HG02884 (cell line): ENCODE measurements at regions not wholly inside any gene's neighbourhood (a gene's known extent, or its start where the extent isn't known, plus 50 kb on each side); places are given as distances from the start of the nearest gene placed in this dataset.

Experiments
- ATAC-seq: cut with Tn5 transposase; IDR thresholded peaks from one replicate; pipeline ENCODE4 v1.9.1; 2021; ENCODE audit warnings: mild to moderate bottlenecking, moderate library complexity; ENCODE audit not compliant: unreplicated experiment

GRCh38 chr9:129490583-129491486 is 130.1 kb downstream of the C9orf50 start:
- ATAC-seq: no peak

- no peak for ATAC-seq
Measured at GRCh38 chr9:129489838-129490582, 130.9 kb downstream of the C9orf50 start.

GRCh38 chr9:129487658-129488483 is 133.0 kb downstream of the C9orf50 start:
- ATAC-seq: no peak

GRCh38 chr9:129486756-129487657 is 133.9 kb downstream of the C9orf50 start:
- no peak for ATAC-seq

- no peak for ATAC-seq
Measured at GRCh38 chr9:129485145-129485774, 135.6 kb downstream of the C9orf50 start.

DNA sequence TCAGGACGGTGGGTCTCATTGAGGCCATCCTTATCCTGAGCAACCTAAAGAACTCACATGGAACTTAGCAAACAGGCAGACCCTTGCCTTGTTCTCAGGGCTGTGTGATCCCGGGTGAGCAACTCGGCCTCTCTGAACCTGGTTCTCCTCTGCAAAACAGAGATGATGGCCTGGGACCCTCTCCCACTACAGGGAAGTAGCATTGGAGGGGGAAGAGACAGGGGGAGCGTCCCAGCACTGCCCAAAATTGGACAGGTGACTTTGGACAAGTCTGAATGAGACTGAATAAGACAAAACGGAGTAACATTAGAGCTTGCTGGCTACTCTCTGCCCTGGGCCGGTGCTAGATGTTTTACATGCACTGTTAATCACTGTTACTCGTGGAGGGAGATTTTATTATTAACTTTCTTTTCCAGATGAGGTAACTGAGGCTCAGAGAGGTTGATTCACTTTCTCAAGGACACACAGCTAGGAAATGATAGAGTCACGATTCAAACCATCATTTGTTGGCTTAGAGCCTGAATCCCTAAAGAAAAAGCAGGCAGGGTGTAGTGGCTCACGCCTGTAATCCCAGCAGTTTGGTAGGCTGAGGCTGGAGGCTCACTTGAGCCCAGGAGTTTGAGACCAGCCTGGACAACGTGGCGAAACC is 136.4 kb downstream of the C9orf50 start:
- no peak for ATAC-seq

DNA sequence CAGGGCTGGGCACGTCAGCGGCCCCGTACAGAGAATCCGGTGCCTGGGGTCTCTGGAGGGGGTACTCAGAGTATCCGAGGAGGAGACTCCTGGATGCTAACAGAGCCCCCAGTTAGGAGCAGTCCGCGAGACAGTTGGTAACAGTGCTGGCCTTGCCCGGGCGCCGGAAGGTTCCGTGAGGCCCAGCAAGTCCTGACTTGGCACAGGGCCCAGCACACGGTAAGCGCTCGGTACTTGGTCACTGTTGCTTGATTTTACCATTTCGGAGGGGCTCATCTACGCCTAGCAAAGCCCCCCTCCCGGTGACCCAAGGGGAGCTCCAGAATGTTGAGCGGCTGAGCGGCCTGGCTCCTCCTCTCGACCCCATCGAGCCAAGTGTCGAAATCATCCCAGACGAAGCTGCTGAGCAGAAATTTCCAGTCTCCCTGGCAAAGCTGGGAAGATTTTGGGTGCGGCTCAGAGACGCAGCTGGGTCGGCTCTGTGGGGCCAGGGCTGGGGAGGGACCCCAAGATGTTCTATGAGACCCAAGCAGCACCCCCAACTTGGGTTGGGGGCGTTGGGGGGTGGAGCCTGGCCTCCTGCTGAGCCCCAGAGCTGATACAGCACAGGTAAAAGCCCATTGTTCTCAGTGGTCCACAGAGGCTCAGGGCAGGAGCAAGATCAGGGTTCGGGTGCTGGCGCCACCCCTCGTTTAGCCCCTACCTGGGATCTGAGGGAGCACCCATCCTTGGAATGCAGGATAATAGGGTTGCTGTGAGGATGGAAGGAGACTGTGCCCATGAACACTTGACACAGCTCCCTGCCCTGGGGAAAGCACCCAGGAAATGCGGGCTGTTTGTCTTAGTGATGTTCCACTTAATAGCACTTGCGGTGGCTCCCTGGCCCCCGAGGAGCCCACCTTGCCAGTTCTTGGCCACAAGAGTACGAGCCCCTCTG is 137.2 kb downstream of the C9orf50 start:
- no peak for ATAC-seq

- ATAC-seq: no peak
Measured at GRCh38 chr9:129482521-129483414, 138.1 kb downstream of the C9orf50 start.

GRCh38 chr9:129481810-129482511 is 138.9 kb downstream of the C9orf50 start:
- no peak for ATAC-seq

DNA sequence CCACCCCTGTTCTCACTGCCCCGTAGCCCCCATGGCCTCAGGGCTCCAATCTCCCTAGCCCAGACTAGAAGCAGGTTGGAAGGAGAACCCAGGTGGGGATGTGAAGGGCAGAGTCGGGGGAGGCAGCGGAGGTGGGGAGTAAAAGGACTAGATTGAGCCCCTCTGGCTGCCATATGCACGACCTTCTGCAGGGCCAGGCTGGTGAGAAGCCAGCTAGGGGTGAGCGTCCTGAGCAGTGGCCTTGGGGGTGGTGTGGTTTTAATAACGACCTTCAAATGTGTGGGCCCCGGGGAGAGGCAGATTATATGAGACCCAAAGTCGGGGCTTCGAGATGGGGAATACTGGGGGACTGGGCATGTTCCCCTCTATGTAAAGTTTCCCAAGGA is 139.5 kb downstream of the C9orf50 start:
- ATAC-seq: no peak

- no peak for ATAC-seq
Measured at GRCh38 chr9:129480745-129481144, 140.2 kb downstream of the C9orf50 start.

DNA sequence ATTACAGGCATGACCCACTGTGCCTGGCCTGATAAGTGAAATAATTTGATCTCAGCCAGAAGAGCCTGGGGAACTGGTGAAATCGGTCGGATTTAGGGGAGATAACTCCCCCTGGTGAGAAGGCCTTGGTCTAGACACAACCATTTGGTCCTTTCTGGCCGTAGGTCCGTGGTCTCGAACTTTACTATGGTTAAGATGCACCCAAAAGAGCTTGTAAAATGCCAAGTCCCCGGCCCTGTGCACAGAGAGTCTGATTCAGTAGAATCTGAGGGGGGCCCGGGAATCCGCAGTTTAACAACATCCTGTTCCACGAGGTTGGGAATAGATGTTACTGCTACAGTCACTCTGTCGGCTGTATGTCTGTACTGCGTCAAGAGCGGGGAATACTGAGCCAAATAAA is 140.7 kb downstream of the C9orf50 start:
- no peak for ATAC-seq

- no peak for ATAC-seq
Measured at GRCh38 chr9:129479631-129480011, 141.3 kb downstream of the C9orf50 start.

DNA sequence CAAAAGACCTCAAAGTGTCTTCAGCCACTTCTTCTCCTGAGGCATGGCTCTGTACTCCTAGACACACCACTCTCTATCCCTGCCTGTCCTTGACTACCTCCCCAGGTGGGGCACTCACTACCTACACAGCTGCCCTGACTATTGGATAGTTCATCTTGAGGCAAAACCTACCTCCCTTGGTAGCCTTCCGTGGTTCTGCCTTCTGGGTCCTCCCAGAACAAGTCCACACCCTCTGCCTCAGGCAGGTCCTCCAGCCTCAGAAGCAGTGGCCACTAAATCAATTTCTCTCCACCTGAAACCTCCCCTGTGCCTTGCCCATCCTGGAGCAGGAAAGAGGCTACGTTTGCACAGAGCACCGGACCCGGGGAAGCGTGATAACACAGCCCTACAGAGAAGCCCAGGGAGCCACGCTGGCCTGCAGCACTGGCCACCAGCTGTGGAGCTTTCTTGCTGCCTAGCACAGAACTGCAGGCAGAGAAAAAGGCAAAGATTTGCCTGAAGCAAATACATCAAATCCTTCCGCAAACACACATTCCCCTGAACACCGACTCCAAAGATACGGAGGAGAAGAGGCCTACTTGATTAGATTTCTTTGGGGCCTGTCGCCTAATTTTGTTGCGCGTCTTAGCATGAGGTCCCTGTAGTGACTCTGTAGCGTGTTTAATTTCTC is 141.8 kb downstream of the C9orf50 start:
- no peak for ATAC-seq

DNA sequence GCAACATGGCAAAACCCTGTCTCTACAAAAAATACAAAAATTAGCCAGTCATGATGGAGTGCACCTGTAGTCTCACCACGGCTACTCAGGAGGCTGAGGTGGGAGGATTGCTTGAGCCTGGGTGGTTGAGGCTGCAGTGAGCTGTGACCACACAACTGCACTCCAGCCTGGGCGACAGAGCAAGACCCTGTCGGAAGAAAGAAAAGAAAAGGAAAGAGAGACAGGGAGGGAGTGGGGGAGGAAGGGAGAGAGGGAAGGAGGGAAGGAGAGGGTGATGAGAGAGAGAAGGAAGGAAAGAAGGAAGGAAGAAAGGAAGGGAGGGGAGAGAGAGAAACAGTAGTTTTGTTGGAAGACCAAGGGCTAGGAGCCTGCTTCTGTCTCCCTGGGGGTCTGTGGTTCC is 142.4 kb downstream of the C9orf50 start:
- no peak for ATAC-seq
